ENCODE measurements at regions not wholly inside any gene's neighbourhood (a gene's known extent, or its start where the extent isn't known, plus 50 kb on each side); places are given as distances from the start of the nearest gene placed in this dataset.
"Not testable (repeated sequence)": the region's sequence is repeated elsewhere in the genome, so short reads cannot be mapped to it uniquely, and the experiment has no call there.

- no peak overlapping the region for H3K27ac Mint-ChIP-seq
- no peaks in the 10 kb centered on the region for H3K4me1 Mint-ChIP-seq (ENCODE audit: low read depth)
- no peak overlapping the region for H3K4me3 Mint-ChIP-seq
- H3K9me3 Mint-ChIP-seq (ENCODE audit: low read depth), result peaks cover 9% of the 10 kb centered on the region
- peaks cover 2% of the 10 kb centered on the region for H3K27me3 Mint-ChIP-seq
- peaks cover 3% of the 10 kb centered on the region for H3K36me3 Mint-ChIP-seq
These were observed 406.2 kb upstream of the NOX3 start for GRCh38 chr6:155861821-155862220.

GRCh38 chr6:155858906-155859305, 403.3 kb upstream of the NOX3 start:
- not testable (repeated sequence) for H3K4me1 Mint-ChIP-seq (ENCODE audit: low read depth); H3K4me3 Mint-ChIP-seq; H3K27ac Mint-ChIP-seq; H3K36me3 Mint-ChIP-seq; H3K27me3 Mint-ChIP-seq; H3K9me3 Mint-ChIP-seq (ENCODE audit: low read depth)

- Mint-ChIP-seq H3K36me3 (no peaks in the 10 kb centered on the region), H3K4me1 (ENCODE audit: low read depth) (no peaks in the 10 kb centered on the region), H3K27me3 (no peaks in the 10 kb centered on the region), H3K9me3 (ENCODE audit: low read depth) (no peaks in the 10 kb centered on the region), H3K27ac (no peak overlapping the region), H3K4me3 (no peak overlapping the region)
These were observed 399.1 kb upstream of the NOX3 start for GRCh38 chr6:155854787-155855186.

GRCh38 chr6:155853011-155853410, 397.4 kb upstream of the NOX3 start:
- H3K36me3 Mint-ChIP-seq, result no peaks in the 10 kb centered on the region
- H3K27ac Mint-ChIP-seq, result no peak overlapping the region
- H3K4me3 Mint-ChIP-seq, result no peak overlapping the region
- no peaks in the 10 kb centered on the region for H3K4me1 Mint-ChIP-seq (ENCODE audit: low read depth)
- H3K27me3 Mint-ChIP-seq, result no peaks in the 10 kb centered on the region
- no peaks in the 10 kb centered on the region for H3K9me3 Mint-ChIP-seq (ENCODE audit: low read depth)

GRCh38 chr6:155850408-155850841, 394.8 kb upstream of the NOX3 start:
- H3K27me3 Mint-ChIP-seq, result no peaks in the 10 kb centered on the region
- H3K36me3 Mint-ChIP-seq, result no peaks in the 10 kb centered on the region
- no peak overlapping the region for H3K4me3 Mint-ChIP-seq
- peaks cover 10% of the 10 kb centered on the region for H3K9me3 Mint-ChIP-seq (ENCODE audit: low read depth)
- no peaks in the 10 kb centered on the region for H3K4me1 Mint-ChIP-seq (ENCODE audit: low read depth)
- no peak overlapping the region for H3K27ac Mint-ChIP-seq

- Mint-ChIP-seq H3K4me3 (no peak overlapping the region), H3K27ac (no peak overlapping the region), H3K27me3 (no peaks in the 10 kb centered on the region), H3K36me3 (no peaks in the 10 kb centered on the region), H3K9me3 (ENCODE audit: low read depth) (peaks cover 26% of the 10 kb centered on the region), H3K4me1 (ENCODE audit: low read depth) (no peaks in the 10 kb centered on the region)
These were observed 392.1 kb upstream of the NOX3 start for GRCh38 chr6:155847711-155848110.

GRCh38 chr6:155837474-155837873, 381.8 kb upstream of the NOX3 start:
- no peaks in the 10 kb centered on the region for H3K36me3 Mint-ChIP-seq
- H3K9me3 Mint-ChIP-seq (ENCODE audit: low read depth), result no peaks in the 10 kb centered on the region
- no peak overlapping the region for H3K4me3 Mint-ChIP-seq
- no peak overlapping the region for H3K27ac Mint-ChIP-seq
- H3K4me1 Mint-ChIP-seq (ENCODE audit: low read depth), result no peaks in the 10 kb centered on the region
- H3K27me3 Mint-ChIP-seq, result peaks cover 7% of the 10 kb centered on the region

- Mint-ChIP-seq H3K4me1 (ENCODE audit: low read depth) (no peaks in the 10 kb centered on the region), H3K36me3 (no peaks in the 10 kb centered on the region), H3K27me3 (no peaks in the 10 kb centered on the region), H3K27ac (no peak overlapping the region), H3K9me3 (ENCODE audit: low read depth) (no peaks in the 10 kb centered on the region), H3K4me3 (no peak overlapping the region)
These were observed 377.0 kb upstream of the NOX3 start for GRCh38 chr6:155832596-155832995.

GRCh38 chr6:155830531-155830930, 374.9 kb upstream of the NOX3 start:
- no peaks in the 10 kb centered on the region for H3K9me3 Mint-ChIP-seq (ENCODE audit: low read depth)
- H3K27me3 Mint-ChIP-seq, result no peaks in the 10 kb centered on the region
- no peaks in the 10 kb centered on the region for H3K36me3 Mint-ChIP-seq
- H3K27ac Mint-ChIP-seq, result no peak overlapping the region
- no peak overlapping the region for H3K4me3 Mint-ChIP-seq
- no peaks in the 10 kb centered on the region for H3K4me1 Mint-ChIP-seq (ENCODE audit: low read depth)

GRCh38 chr6:155829646-155830045, 374.0 kb upstream of the NOX3 start:
- H3K4me3 Mint-ChIP-seq, result no peak overlapping the region
- H3K4me1 Mint-ChIP-seq (ENCODE audit: low read depth), result no peaks in the 10 kb centered on the region
- no peak overlapping the region for H3K27ac Mint-ChIP-seq
- H3K27me3 Mint-ChIP-seq, result no peaks in the 10 kb centered on the region
- no peaks in the 10 kb centered on the region for H3K9me3 Mint-ChIP-seq (ENCODE audit: low read depth)
- H3K36me3 Mint-ChIP-seq, result no peaks in the 10 kb centered on the region

GRCh38 chr6:155828989-155829388, 373.4 kb upstream of the NOX3 start:
- Mint-ChIP-seq H3K27me3 (no peaks in the 10 kb centered on the region), H3K4me1 (ENCODE audit: low read depth) (no peaks in the 10 kb centered on the region), H3K36me3 (no peaks in the 10 kb centered on the region), H3K27ac (no peak overlapping the region), H3K4me3 (no peak overlapping the region), H3K9me3 (ENCODE audit: low read depth) (no peaks in the 10 kb centered on the region)

GRCh38 chr6:155818698-155819097, 363.1 kb upstream of the NOX3 start:
- H3K27me3 Mint-ChIP-seq, result no peaks in the 10 kb centered on the region
- peaks cover 4% of the 10 kb centered on the region for H3K9me3 Mint-ChIP-seq (ENCODE audit: low read depth)
- no peak overlapping the region for H3K27ac Mint-ChIP-seq
- H3K4me3 Mint-ChIP-seq, result no peak overlapping the region
- H3K36me3 Mint-ChIP-seq, result no peaks in the 10 kb centered on the region
- no peaks in the 10 kb centered on the region for H3K4me1 Mint-ChIP-seq (ENCODE audit: low read depth)

- Mint-ChIP-seq H3K27ac (no peak overlapping the region), H3K9me3 (ENCODE audit: low read depth) (no peaks in the 10 kb centered on the region), H3K4me3 (no peak overlapping the region), H3K36me3 (no peaks in the 10 kb centered on the region), H3K4me1 (ENCODE audit: low read depth) (no peaks in the 10 kb centered on the region), H3K27me3 (no peaks in the 10 kb centered on the region)
These were observed 357.9 kb upstream of the NOX3 start for GRCh38 chr6:155813548-155813947.

GRCh38 chr6:155807243-155807642, 351.6 kb upstream of the NOX3 start:
- H3K27ac Mint-ChIP-seq, result no peak overlapping the region
- no peaks in the 10 kb centered on the region for H3K27me3 Mint-ChIP-seq

GRCh38 chr6:155801046-155801445, 345.4 kb upstream of the NOX3 start:
- peaks cover 3% of the 10 kb centered on the region for H3K9me3 Mint-ChIP-seq (ENCODE audit: low read depth)
- no peaks in the 10 kb centered on the region for H3K27me3 Mint-ChIP-seq
- no peaks in the 10 kb centered on the region for H3K4me1 Mint-ChIP-seq (ENCODE audit: low read depth)
- no peak overlapping the region for H3K27ac Mint-ChIP-seq
- no peak overlapping the region for H3K4me3 Mint-ChIP-seq
- no peaks in the 10 kb centered on the region for H3K36me3 Mint-ChIP-seq

More at GRCh38 chr6:155807243-155807642, 351.6 kb upstream of the NOX3 start:
- Mint-ChIP-seq H3K9me3 (ENCODE audit: low read depth) (no peaks in the 10 kb centered on the region), H3K36me3 (no peaks in the 10 kb centered on the region), H3K4me1 (ENCODE audit: low read depth) (no peaks in the 10 kb centered on the region), H3K4me3 (no peak overlapping the region)

GRCh38 chr6:155798876-155799275, 343.2 kb upstream of the NOX3 start:
- H3K36me3 Mint-ChIP-seq; H3K9me3 Mint-ChIP-seq (ENCODE audit: low read depth); H3K27me3 Mint-ChIP-seq; H3K4me3 Mint-ChIP-seq; H3K4me1 Mint-ChIP-seq (ENCODE audit: low read depth); H3K27ac Mint-ChIP-seq: not testable (repeated sequence)

All from activated naive CD8-positive, alpha-beta T cell (primary cell).